Posterior cingulate gyrus (tissue), 11 donors: ENCODE measurements at regions not wholly inside any gene's neighbourhood (a gene's known extent, or its start where the extent isn't known, plus 50 kb on each side); places are given as distances from the start of the nearest gene placed in this dataset.

Source experiments
- DNase-seq, 10 donors: peaks; one replicate each; pipeline versions ENCODE4 v3.0.0 to v3.0.0-alpha.2; 2020 to 2021; ENCODE audit warnings: mixed read lengths in 3 of 10
- intact Hi-C: fragments of 100-400 bp; cut with DNase I; formaldehyde crosslinking; loops from one replicate; pipeline ENCODE4 v1.15.1; 2023

DNA sequence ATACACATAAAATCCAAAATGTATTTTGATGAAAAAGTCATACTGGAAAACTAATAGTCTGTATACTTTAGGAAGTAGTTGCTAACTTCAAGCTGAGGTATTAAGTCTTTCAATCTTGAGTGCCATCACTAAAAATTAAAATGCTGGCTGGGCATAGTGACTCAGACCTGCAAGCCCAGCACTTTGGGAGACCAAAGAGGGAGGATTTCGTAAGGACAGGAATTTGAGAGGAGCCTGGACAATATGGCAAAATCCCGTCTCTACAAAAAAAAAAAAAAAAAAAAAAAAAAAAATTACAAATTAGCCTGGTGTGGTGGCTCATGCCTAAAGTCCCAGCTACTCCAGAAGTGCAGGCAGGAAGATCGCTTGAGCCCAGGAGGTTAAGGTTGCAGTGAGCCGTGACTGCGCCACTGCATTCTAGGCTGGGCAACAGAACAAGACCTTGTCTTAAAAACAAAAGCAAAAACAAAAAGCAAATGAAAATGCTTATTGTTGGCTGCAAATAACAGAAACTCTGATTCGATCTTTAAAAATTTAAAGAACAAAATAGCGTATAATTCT lies 1994.2 kb upstream of the PCDH20 start:
- intact Hi-C loops: no loop called here
- no peak for DNase-seq

- intact Hi-C loops: no loop called here
- no peak for DNase-seq
Measured at GRCh38 chr13:63408331-63409189, 1992.9 kb upstream of the PCDH20 start.

DNA sequence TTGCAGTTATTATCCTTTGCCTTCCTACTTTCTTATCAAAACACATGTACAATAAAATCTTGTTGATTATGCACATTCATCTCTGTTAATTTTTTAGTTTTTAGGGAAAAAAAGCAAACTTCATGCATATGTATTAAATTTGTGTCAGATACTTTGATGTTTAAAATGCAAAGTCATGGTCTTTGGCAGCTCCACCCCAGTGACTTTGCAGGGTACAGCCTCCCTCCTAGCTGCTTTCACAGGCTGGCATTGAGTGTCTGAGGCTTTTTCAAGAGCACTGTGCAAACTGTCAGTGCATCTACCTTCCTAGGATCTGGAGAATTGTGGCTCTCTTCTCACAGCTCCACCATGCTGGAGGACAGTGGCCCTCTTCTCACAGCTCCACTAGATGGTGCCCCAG lies 1988.1 kb upstream of the PCDH20 start:
- DNase-seq: peak in 1 of 10 donors; percentile 19
- intact Hi-C loops: no loop called here

GRCh38 chr13:63396746-63397145 lies 1981.1 kb upstream of the PCDH20 start:
- intact Hi-C loops: no loop called here
- peak in 2 of 10 donors; percentile 61 to 73 for DNase-seq

- intact Hi-C loops: no loop called here
- DNase-seq: no peak
Measured at GRCh38 chr13:63393112-63393511, 1977.5 kb upstream of the PCDH20 start.

DNA sequence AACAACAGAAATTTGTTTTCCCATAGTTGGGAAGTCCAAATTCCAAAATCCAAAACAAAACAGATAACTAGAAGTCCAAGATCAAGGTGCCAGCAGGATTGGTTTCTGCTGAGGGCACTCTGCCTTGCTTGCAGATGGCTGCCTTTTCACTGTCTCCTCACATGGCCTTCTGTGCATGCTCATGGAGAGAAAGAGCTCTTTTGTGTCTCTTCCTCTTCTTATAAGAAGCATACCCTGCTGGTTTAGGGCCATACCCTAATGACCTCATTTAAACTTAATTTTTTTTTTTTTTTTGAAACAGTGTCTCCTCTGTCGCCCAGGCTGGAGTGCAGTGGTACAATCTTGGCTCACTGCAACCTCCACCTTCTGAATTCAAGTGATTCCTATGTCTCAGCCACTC lies 1974.1 kb upstream of the PCDH20 start:
- DNase-seq: no peak
- intact Hi-C loops: no loop called here

DNA sequence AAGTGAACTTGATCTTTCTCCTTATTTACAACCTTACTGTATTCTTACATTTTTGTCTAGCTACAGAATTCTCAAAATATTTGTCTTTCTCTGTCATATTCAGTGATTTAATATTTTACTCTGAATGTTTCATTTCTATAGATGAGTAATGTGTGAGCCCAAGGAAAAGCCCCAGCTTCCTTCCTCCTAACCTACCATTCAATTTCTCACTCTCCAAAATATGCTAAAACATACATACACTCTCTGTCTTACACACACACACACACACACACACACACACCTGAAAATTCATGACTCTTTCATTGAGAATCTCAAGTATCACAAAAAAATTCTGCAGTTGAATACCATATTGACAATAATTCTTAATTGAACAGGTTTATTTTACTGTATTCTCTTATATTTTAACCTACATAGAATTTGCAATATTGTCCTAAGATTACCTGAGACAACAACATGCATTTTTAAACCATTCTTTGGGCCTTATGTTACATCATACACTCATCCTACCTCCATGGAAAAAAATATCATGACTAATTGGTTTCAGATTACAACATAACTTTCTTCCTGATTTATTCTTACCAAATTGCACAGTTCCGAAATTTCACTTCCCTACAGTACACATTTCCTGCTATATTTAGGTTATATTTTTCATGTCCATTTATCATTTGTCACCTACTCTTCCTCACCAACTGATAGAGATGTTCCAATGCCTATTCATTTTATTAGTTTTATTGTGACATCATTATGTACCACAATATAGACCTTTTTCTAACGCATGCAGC lies 1965.6 kb upstream of the PCDH20 start:
- intact Hi-C loops: no loop called here

DNA sequence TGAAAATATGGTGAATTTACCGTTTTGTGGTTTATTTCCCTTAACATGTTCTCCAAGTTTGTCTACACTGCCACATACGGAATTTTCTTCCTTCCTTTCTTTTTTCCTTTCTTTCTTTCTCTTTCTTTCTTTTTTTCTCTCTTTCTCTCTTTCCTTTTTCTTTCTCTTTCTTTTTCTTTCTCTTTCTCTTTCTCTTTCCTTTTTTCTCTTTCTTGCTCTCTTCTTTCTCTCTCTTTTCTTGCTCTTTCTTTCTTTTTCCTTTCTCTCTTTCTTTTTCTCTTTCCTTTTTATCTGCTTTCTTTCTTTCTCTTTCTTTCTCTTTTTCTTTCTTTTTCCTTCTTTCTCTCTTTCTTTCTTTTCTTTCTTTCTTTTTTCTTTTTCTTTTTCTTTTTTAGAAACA lies 1962.3 kb upstream of the PCDH20 start:
- intact Hi-C loops: no loop called here
- DNase-seq: no peak

More for the DNA sequence above, 1965.6 kb upstream of the PCDH20 start:
- no peak for DNase-seq

DNA sequence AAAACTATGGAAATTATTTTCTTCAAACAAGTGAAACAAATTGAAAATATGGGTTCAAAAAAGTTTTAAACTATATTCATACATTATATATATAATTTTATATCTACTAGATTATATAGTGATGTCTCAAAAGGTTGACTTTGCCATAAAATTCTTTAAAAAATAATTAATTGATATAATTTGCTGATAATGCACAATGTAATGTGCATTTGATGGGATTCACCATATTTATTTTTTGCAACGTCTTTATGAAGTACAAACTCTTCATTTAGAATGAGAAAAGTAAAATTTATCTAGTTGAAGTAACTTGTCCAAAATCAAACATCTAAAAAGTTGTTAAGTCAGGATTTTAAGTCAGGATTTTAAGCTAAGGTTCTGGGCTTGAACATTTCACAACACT lies 1954.5 kb upstream of the PCDH20 start:
- intact Hi-C loops: no loop called here
- DNase-seq: no peak

GRCh38 chr13:63367522-63368198 lies 1952.0 kb upstream of the PCDH20 start:
- intact Hi-C loops: no loop called here
- DNase-seq: no peak

DNA sequence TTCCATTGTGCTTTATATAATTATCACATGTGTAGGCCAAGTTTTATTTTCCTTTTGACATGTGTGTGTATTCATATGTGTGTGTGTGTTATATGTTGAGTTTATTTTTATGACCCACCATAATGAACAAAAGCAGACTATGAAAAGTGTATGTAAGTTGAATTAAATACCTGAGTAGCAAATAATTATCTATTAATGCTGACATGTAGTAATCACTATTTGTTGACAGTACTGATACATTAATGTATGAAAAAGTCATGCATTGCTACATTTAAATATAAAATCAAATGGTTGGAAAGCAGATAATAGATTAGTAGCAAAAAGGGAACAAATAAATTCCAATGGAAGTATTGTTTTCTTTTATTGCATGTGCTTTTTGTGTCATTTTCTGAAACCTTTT lies 1948.5 kb upstream of the PCDH20 start:
- intact Hi-C loops: no loop called here
- DNase-seq: no peak

GRCh38 chr13:63351533-63351932 lies 1935.9 kb upstream of the PCDH20 start:
- intact Hi-C loops: no loop called here
- DNase-seq: no peak

DNA sequence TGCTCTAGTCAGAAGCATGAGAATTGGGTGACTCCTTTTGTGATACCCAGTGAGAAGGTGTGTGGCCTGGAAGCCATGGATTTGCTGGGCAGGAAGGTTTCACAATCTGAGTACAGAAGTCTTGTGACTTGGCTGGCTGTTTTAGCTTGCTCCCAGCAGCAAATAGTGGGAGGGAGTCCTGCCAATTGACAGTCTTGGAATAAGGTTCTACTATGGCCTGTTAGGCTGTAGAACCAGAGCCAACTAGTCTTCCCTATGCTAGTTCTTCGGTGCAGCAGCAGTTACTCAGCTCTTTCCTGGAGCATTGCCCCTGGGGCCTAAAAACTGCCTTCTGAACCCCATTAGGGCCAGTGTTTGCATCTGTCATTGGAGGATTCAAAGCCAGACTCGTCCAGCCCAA lies 1935.4 kb upstream of the PCDH20 start:
- intact Hi-C loops: no loop called here
- DNase-seq: no peak

GRCh38 chr13:63345835-63346234 lies 1930.2 kb upstream of the PCDH20 start:
- no peak for DNase-seq
- intact Hi-C loops: no loop called here

DNA sequence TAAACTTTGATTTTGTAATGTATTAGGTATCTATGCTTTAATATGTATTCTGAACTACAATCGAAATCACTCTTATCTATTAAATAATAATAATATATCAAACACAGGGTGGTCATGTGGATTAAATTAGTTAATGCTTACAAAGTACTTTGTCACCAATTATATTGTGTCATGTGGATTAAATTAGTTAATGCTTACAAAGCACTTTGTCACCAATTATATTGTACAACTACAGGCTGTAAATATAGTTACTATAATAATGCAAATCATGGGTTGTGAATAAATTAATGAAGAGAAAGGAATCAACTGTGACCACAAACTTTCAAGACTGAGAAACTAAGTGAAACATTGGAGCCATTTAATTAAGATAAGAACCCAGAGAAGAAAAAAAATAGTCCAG lies 1929.1 kb upstream of the PCDH20 start:
- intact Hi-C loops: no loop called here
- no peak for DNase-seq

DNA sequence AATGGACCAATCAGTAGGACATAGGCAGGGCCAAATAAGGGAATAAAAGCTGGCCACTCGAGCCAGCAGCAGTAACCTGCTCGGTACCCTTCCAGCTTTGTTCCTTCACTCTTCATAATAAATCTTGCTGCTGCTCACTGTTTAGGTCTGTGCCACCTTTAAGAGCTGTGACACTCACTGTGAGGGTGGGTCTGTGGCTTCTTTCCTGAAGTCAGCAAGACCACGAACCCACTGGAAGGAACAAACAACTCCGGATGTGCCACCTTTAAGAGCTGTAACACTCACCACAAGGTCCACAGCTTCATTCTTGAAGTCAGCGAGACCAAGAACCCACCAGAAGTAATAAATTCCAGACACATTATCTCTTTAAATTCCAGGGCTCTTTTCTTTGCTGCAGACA lies 1922.3 kb upstream of the PCDH20 start:
- intact Hi-C loops: no loop called here
- no peak for DNase-seq

DNA sequence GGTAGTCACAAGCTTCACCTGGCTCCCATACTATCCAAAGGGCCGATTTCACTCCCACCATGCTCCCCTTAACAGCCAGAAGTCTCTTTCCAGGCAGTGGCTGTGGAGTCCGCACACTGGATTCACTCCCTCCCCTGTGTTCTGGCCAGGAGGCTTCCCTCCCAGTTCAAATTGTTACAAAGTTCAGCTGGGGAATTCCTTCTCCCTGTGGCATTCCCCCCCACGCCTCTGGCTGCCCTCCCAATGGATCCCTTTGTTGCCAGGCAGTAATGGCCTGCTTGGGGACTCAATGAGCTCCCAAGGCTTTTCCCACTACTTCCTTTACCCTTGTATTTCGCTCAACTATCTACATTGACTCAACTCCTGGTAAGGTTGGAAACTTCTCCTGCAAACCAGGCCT lies 1921.4 kb upstream of the PCDH20 start:
- DNase-seq: peak in 1 of 10 donors; percentile 29
- intact Hi-C loops: no loop called here

DNA sequence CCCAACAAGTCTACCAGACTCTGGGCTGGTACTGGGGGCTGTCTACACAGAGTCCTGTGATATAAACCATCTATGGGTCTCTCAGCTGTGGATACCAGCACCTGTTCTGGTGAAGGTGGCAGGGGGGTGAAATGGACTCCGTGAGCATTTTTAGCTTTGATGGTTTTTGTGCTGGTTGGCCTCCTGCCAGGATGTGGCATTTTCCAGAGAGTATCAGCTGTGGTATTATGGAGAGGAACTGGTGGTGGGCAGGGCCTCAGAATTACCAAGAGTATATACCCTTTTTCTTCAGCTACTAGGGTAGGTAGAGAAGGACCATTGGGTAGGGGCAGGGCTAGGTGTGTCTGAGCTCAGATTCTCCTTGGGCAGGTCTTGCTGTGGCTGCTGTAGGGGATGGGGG lies 1920.9 kb upstream of the PCDH20 start:
- intact Hi-C loops: no loop called here
- no peak for DNase-seq

GRCh38 chr13:63327584-63327983 lies 1911.9 kb upstream of the PCDH20 start:
- intact Hi-C loops: no loop called here
- no peak for DNase-seq

DNA sequence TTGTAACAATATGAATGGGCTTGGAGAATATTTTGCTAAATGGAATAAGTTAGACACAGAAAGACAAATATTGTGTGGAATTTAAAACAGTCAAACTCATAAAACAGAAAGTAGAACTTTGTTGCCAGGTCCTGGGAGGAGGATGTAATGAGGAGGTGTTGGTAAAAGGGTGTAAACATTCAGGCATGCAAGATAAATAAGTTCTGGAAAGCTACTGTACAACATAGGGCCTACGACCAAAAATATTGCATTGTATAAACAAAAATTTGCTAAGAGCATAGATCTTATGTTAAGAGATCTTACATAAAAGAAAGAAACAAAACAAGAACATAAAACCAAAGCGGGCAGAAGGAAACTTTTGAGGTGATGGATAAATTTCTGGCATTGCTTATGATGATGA lies 1907.8 kb upstream of the PCDH20 start:
- intact Hi-C loops: no loop called here

DNA sequence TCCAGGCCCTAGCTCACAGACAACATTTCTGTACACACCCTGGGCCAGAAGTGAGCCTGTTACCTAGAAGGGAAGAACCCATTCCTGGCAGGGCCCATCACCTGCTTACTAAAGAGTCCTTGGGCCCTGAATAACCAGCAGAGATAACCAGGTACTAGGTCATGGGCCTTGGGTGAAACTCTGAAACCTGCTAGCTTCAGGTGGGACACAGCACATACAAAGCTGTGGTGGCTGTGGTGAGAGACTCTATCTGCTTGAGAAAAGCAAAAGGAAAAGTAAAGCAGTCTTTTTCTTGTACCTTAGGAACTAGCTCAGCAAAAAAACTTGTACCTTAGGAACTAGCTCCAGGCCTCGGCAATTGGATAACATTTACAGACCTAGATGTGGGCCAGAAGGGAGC lies 1895.9 kb upstream of the PCDH20 start:
- no peak for DNase-seq
- intact Hi-C loops: no loop called here

More for the DNA sequence above, 1907.8 kb upstream of the PCDH20 start:
- no peak for DNase-seq
